HCT116 (cell line): ENCODE measurements at regions not wholly inside any gene's neighbourhood (a gene's known extent, or its start where the extent isn't known, plus 50 kb on each side); places are given as distances from the start of the nearest gene placed in this dataset.

ENCODE experiments used
- ATAC-seq: fragments of 200-7000 bp; cut with Tn5 transposase; 2 replicates; pipeline ENCODE4 v1.9.1; 2020; ENCODE audit warnings: mild to moderate bottlenecking, moderate library complexity
- BruUV-seq: library from RNA; stranded (reverse); fragments of 400-500 nt; replicated peaks from 2 replicates; lab custom pipeline; 2021; lab: Mats Ljungman, UMichigan
- CTCF ChIA-PET: fragments of 300-600 bp; sonication (Branson Sonifier 250); formaldehyde crosslinking; loops from one replicate; lab custom pipeline; 2021; ENCODE audit warnings: antibody characterized with exemption; lab: Charles Lee
- POLR2A ChIA-PET: fragments of 300-600, 350-600 bp; sonication (Branson Sonifier 250); formaldehyde crosslinking; loops from one replicate; lab custom pipeline; 2021; ENCODE audit warnings: antibody characterized with exemption; lab: Charles Lee
- RAD21 ChIA-PET, 2 experiments: fragments of 300-600 bp; sonication (Branson Sonifier 250); formaldehyde crosslinking; loops; one replicate each; lab custom pipeline; 2023; ENCODE audit warnings: low total read pairs in 2 of 2; ENCODE audit not compliant: uncharacterized antibody in 2 of 2, unreplicated experiment in 2 of 2, low non-redundant PET in 1 of 2; lab: Charles Lee
- DNase-seq: peaks from one replicate; pipeline ENCODE4 v3.0.0-alpha.2; 2010; ENCODE audit warnings: low read depth, low spot score
- H2AFZ ChIP-seq: fragments of 200-600 bp; shearing (Covaris generic), sonication (generic); 2 replicates; pipeline ENCODE4 v1.6.1; 2017; ENCODE audit warnings: low read depth, mixed run types, mixed read lengths, antibody characterized with exemption, low read length; ENCODE audit not compliant: poor library complexity, severe bottlenecking
- H3K27ac ChIP-seq: 2 replicates; pipeline ENCODE4 v1.5.1; 2012; ENCODE audit warnings: low read depth, low read length
- H3K27me3 ChIP-seq: fragments of 200-600 bp; sonication (generic); 2 replicates; pipeline ENCODE4 v1.6.1; 2016; ENCODE audit warnings: mixed run types, low read length, mixed read lengths; ENCODE audit not compliant: insufficient read depth
- H3K36me3 ChIP-seq, 2 experiments: fragments of 200-500 bp in 1 of 2; fragments of 200-600 bp in 1 of 2; sonication (Bioruptor generic) in 1 of 2; sonication (generic) in 1 of 2; 2 replicates each; pipeline versions ENCODE4 v1.5.1 to v1.6.1; 2014 to 2016; ENCODE audit warnings: low read length in 2 of 2, inconsistent platforms in 1 of 2, mixed read lengths in 1 of 2, mixed run types in 1 of 2; ENCODE audit not compliant: insufficient read depth in 2 of 2, control insufficient read depth in 1 of 2
- H3K4me1 ChIP-seq, 2 experiments: fragments of 200-600 bp in 1 of 2; sonication (generic) in 1 of 2; 2 replicates each; pipeline versions ENCODE4 v1.5.1 to v1.6.1; 2012 to 2017; ENCODE audit warnings: low read length in 2 of 2, inconsistent platforms in 1 of 2, mild to moderate bottlenecking in 1 of 2, mixed read lengths in 1 of 2, mixed run types in 1 of 2, moderate library complexity in 1 of 2; ENCODE audit not compliant: insufficient read depth in 2 of 2, control insufficient read depth in 1 of 2
- H3K4me2 ChIP-seq: fragments of 200-600 bp; sonication (generic); 2 replicates; pipeline ENCODE4 v1.6.1; 2017; ENCODE audit warnings: mixed run types, low read length, mixed read lengths
- H3K4me3 ChIP-seq, 2 experiments: fragments of 200-600 bp in 1 of 2; sonication (generic) in 1 of 2; replicated peaks in 1 of 2; 2 replicates each; pipeline ENCODE4 v1.5.1; 2011 to 2016; ENCODE audit warnings: low read length in 2 of 2, control low read depth in 1 of 2, low read depth in 1 of 2, mild to moderate bottlenecking in 1 of 2, mixed read lengths in 1 of 2, mixed run types in 1 of 2
- H3K79me2 ChIP-seq: fragments of 200-600 bp; sonication (generic); 2 replicates; pipeline ENCODE4 v1.6.1; 2017; ENCODE audit warnings: mild to moderate bottlenecking, mixed run types, low read length, moderate library complexity, mixed read lengths; ENCODE audit not compliant: insufficient read depth
- H3K9ac ChIP-seq: fragments of 200-600 bp; sonication (generic); 2 replicates; pipeline ENCODE4 v1.6.1; 2016; ENCODE audit warnings: low read length, mixed read lengths
- H3K9me2 ChIP-seq: fragments of 200-600 bp; sonication (generic), shearing (Covaris generic); 2 replicates; pipeline ENCODE4 v1.6.1; 2017; ENCODE audit warnings: mixed run types, mild to moderate bottlenecking, moderate library complexity; ENCODE audit not compliant: insufficient read depth
- H3K9me3 ChIP-seq, 2 experiments: fragments of 200-500 bp in 1 of 2; fragments of 200-600 bp in 1 of 2; sonication (Bioruptor generic) in 1 of 2; sonication (generic) in 1 of 2; 2 replicates each; pipeline ENCODE4 v1.6.1; 2014 to 2017; ENCODE audit warnings: low read length in 2 of 2, mixed read lengths in 2 of 2, inconsistent platforms in 1 of 2, low read depth in 1 of 2, mild to moderate bottlenecking in 1 of 2, mixed run types in 1 of 2, moderate library complexity in 1 of 2; ENCODE audit not compliant: control insufficient read depth in 1 of 2, insufficient read depth in 1 of 2
- H4K20me1 ChIP-seq: fragments of 200-600 bp; sonication (generic), shearing (Covaris generic); 2 replicates; pipeline ENCODE4 v1.6.1; 2017; ENCODE audit warnings: mixed run types, mild to moderate bottlenecking, moderate library complexity; ENCODE audit not compliant: insufficient read depth
- CBX3 ChIP-seq: IDR thresholded peaks from 2 replicates; pipeline ENCODE4 v1.6.1; 2012; ENCODE audit warnings: low read depth
- EGR1 ChIP-seq: IDR thresholded peaks from 2 replicates; pipeline ENCODE4 v1.6.1; 2012; ENCODE audit warnings: low read depth
- EZH2 ChIP-seq: fragments of 200-600 bp; sonication (generic); IDR thresholded peaks from 2 replicates; pipeline ENCODE4 v1.6.1; 2017; ENCODE audit warnings: antibody characterized with exemption, mixed run types
- EZH2phosphoT487 ChIP-seq: fragments of 200-600 bp; IDR thresholded peaks from 2 replicates; pipeline ENCODE4 v1.6.1; 2018; ENCODE audit warnings: antibody characterized with exemption, borderline replicate concordance
- FOSL1 ChIP-seq: IDR thresholded peaks from 2 replicates; pipeline ENCODE4 v1.6.1; 2012; ENCODE audit warnings: low read depth
- JUND ChIP-seq: IDR thresholded peaks from 2 replicates; pipeline ENCODE4 v1.6.1; 2012
- POLR2A ChIP-seq: IDR thresholded peaks from 2 replicates; pipeline ENCODE4 v1.7.0; 2011; ENCODE audit warnings: borderline replicate concordance; ENCODE audit not compliant: insufficient read depth, insufficient read length; ENCODE audit errors: extremely low read depth
- POLR2AphosphoS5 ChIP-seq: IDR thresholded peaks from 2 replicates; pipeline ENCODE4 v1.6.1; 2011; ENCODE audit warnings: mild to moderate bottlenecking, low read depth, low read length, moderate library complexity
- RAD21 ChIP-seq: IDR thresholded peaks from 2 replicates; pipeline ENCODE4 v1.6.1; 2012; ENCODE audit warnings: low read depth, mild to moderate bottlenecking
- SIN3A ChIP-seq: IDR thresholded peaks from 2 replicates; pipeline ENCODE4 v1.6.1; 2012; ENCODE audit warnings: low read depth
- SP1 ChIP-seq: IDR thresholded peaks from 2 replicates; pipeline ENCODE4 v1.6.1; 2012; ENCODE audit warnings: low read depth
- SRF ChIP-seq: IDR thresholded peaks from 2 replicates; pipeline ENCODE4 v1.6.1; 2012; ENCODE audit warnings: low read depth
- YY1 ChIP-seq: IDR thresholded peaks from 2 replicates; pipeline ENCODE4 v1.6.1; 2011; ENCODE audit warnings: low read length, low read depth, moderate library complexity, mild to moderate bottlenecking; ENCODE audit not compliant: insufficient replicate concordance; ENCODE audit errors: extremely low read depth
- ZFX ChIP-seq: fragments of 450-650 bp; IDR thresholded peaks from 2 replicates; pipeline ENCODE4 v1.6.1; 2017
- intact Hi-C: fragments of 100-400 bp; cut with micrococcal nuclease; formaldehyde crosslinking; loops from 2 replicates; pipeline ENCODE4 v1.10.0; 2022
- TF ChIP-seq, protein P1 (sequence below): IDR thresholded peaks from 2 replicates; pipeline ENCODE4 v1.6.1; 2012
- TF ChIP-seq, protein P2 (sequence below), 3 experiments: fragments of 200-600 bp in 1 of 3; sonication (generic) in 1 of 3; IDR thresholded peaks in 2 of 3; conservative IDR thresholded peaks in 1 of 3; 2 replicates each; pipeline ENCODE4 v1.5.1; 2012 to 2017; ENCODE audit warnings: low read depth in 2 of 3, low read length in 2 of 3, antibody characterized with exemption in 1 of 3, borderline replicate concordance in 1 of 3, control low read depth in 1 of 3, mild to moderate bottlenecking in 1 of 3, mixed read lengths in 1 of 3, mixed run types in 1 of 3, moderate library complexity in 1 of 3; ENCODE audit not compliant: insufficient read depth in 1 of 3
- TF ChIP-seq, protein P3 (sequence below): IDR thresholded peaks from 2 replicates; pipeline ENCODE4 v1.6.1; 2011; ENCODE audit warnings: mild to moderate bottlenecking, low read length, moderate library complexity; ENCODE audit not compliant: insufficient replicate concordance; ENCODE audit errors: extremely low read depth
- TF ChIP-seq, protein P4 (sequence below): IDR thresholded peaks from 2 replicates; pipeline ENCODE4 v1.6.1; 2012; ENCODE audit warnings: low read depth

DNA sequence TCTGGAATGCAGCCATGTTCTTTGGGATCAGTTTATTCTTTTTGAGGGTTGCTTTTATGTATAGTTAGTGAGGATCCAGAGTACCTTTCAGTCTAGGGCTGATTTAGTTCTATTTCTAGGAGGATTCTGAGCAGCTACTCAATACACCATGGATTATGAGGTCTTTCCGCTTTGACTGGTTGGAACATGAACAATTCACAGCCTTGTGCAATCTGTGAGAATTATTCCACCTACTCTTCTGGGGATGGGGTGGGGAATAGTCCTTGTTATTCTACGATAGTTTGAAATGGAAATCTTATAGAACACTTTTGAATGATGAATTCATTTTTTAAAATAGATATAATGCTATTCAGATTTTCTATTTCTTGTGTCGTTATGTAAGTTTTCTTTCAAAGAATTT, 212.3 kb upstream of the ARRDC3 start:
- BruUV-seq: no TSS peak
- RAD21 ChIA-PET: no interaction called here
- Histone ChIP-seq H3K36me3 (no peaks in the 10 kb centered on the region), H3K9ac (no peak overlapping the region), H2AFZ (no peak overlapping the region), H3K9me2 (no peaks in the 10 kb centered on the region), H3K4me3 (no peak overlapping the region)
- no peak for DNase-seq
- intact Hi-C loops: no loop called here
- no peak for TF ChIP-seq RAD21
- no peak for TF ChIP-seq EGR1
- TF ChIP-seq POLR2A: no peak
- no peak for TF ChIP-seq SP1
- no peak for TF ChIP-seq EZH2
- TF ChIP-seq ZFX: no peak
- TF ChIP-seq, protein P1, sequence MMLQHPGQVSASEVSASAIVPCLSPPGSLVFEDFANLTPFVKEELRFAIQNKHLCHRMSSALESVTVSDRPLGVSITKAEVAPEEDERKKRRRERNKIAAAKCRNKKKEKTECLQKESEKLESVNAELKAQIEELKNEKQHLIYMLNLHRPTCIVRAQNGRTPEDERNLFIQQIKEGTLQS: no peak
- no peak for TF ChIP-seq FOSL1
- no peak for TF ChIP-seq SIN3A
- TF ChIP-seq POLR2AphosphoS5: no peak
- TF ChIP-seq, protein P2, sequence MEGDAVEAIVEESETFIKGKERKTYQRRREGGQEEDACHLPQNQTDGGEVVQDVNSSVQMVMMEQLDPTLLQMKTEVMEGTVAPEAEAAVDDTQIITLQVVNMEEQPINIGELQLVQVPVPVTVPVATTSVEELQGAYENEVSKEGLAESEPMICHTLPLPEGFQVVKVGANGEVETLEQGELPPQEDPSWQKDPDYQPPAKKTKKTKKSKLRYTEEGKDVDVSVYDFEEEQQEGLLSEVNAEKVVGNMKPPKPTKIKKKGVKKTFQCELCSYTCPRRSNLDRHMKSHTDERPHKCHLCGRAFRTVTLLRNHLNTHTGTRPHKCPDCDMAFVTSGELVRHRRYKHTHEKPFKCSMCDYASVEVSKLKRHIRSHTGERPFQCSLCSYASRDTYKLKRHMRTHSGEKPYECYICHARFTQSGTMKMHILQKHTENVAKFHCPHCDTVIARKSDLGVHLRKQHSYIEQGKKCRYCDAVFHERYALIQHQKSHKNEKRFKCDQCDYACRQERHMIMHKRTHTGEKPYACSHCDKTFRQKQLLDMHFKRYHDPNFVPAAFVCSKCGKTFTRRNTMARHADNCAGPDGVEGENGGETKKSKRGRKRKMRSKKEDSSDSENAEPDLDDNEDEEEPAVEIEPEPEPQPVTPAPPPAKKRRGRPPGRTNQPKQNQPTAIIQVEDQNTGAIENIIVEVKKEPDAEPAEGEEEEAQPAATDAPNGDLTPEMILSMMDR (IDR thresholded peaks at IDR 0.05 in 2 of 3, conservative IDR thresholded peaks at IDR 0.05 in 1 of 3; ENCODE audit: borderline replicate concordance in 1 of 3, insufficient read depth in 1 of 3, low read depth in 2 of 3, low read length in 2 of 3): no peak
- TF ChIP-seq JUND: no peak
- no peak for TF ChIP-seq EZH2phosphoT487
- TF ChIP-seq, protein P3, sequence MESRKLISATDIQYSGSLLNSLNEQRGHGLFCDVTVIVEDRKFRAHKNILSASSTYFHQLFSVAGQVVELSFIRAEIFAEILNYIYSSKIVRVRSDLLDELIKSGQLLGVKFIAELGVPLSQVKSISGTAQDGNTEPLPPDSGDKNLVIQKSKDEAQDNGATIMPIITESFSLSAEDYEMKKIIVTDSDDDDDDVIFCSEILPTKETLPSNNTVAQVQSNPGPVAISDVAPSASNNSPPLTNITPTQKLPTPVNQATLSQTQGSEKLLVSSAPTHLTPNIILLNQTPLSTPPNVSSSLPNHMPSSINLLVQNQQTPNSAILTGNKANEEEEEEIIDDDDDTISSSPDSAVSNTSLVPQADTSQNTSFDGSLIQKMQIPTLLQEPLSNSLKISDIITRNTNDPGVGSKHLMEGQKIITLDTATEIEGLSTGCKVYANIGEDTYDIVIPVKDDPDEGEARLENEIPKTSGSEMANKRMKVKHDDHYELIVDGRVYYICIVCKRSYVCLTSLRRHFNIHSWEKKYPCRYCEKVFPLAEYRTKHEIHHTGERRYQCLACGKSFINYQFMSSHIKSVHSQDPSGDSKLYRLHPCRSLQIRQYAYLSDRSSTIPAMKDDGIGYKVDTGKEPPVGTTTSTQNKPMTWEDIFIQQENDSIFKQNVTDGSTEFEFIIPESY: no peak
- TF ChIP-seq, protein P4, sequence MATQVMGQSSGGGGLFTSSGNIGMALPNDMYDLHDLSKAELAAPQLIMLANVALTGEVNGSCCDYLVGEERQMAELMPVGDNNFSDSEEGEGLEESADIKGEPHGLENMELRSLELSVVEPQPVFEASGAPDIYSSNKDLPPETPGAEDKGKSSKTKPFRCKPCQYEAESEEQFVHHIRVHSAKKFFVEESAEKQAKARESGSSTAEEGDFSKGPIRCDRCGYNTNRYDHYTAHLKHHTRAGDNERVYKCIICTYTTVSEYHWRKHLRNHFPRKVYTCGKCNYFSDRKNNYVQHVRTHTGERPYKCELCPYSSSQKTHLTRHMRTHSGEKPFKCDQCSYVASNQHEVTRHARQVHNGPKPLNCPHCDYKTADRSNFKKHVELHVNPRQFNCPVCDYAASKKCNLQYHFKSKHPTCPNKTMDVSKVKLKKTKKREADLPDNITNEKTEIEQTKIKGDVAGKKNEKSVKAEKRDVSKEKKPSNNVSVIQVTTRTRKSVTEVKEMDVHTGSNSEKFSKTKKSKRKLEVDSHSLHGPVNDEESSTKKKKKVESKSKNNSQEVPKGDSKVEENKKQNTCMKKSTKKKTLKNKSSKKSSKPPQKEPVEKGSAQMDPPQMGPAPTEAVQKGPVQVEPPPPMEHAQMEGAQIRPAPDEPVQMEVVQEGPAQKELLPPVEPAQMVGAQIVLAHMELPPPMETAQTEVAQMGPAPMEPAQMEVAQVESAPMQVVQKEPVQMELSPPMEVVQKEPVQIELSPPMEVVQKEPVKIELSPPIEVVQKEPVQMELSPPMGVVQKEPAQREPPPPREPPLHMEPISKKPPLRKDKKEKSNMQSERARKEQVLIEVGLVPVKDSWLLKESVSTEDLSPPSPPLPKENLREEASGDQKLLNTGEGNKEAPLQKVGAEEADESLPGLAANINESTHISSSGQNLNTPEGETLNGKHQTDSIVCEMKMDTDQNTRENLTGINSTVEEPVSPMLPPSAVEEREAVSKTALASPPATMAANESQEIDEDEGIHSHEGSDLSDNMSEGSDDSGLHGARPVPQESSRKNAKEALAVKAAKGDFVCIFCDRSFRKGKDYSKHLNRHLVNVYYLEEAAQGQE: no peak
- TF ChIP-seq SRF: no peak
- TF ChIP-seq CBX3: no peak
- TF ChIP-seq YY1: no peak
- TF ChIP-seq, all 23 proteins: peak for 0
- Histone ChIP-seq H3K79me2 (no peaks in the 10 kb centered on the region), H3K27ac (no peak overlapping the region), H3K4me2 (no peak overlapping the region), H3K9me3 (peaks cover 3 to 14% of the 10 kb centered on the region in 2 experiments; a peak in 2 of 4 replicates), H3K27me3 (no peaks in the 10 kb centered on the region), H3K4me1 (no peaks in the 10 kb centered on the region), H4K20me1 (no peaks in the 10 kb centered on the region)
- ChIA-PET CTCF (no interaction called here), POLR2A (no interaction called here)
- no peak for ATAC-seq
